NCI-H524 (cell line): ENCODE measurements at regions not wholly inside any gene's neighbourhood (a gene's known extent, or its start where the extent isn't known, plus 50 kb on each side); places are given as distances from the start of the nearest gene placed in this dataset.

Experiments
- DNase-seq, 2 experiments: peaks; one replicate each; lab custom pipeline; 2025; lab: John Stamatoyannopoulos, UW

GRCh38 chr12:18970603-18971002, 158.9 kb upstream of the PLEKHA5 start:
- DNase-seq: no peak

DNA sequence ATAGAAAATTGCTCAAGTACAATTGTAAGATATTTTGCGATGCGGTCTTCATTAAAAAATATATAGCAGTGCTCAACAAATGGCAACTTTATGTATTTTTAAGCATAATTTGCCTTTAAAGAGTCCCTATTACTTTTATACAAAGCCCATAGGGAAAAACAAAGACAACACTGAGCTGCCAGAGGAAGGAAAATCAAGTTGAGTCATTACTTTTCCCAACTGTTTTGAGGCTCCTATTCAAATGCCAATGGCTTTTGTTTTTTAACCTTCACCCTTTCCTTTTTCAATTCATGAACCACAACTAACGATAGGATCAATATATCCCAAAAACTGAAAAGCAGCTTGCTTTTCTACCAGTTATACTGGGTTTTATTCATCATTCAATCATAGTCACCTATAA, 157.6 kb upstream of the PLEKHA5 start:
- no peak for DNase-seq

GRCh38 chr12:18975933-18976332, 153.6 kb upstream of the PLEKHA5 start:
- DNase-seq: no peak

DNA sequence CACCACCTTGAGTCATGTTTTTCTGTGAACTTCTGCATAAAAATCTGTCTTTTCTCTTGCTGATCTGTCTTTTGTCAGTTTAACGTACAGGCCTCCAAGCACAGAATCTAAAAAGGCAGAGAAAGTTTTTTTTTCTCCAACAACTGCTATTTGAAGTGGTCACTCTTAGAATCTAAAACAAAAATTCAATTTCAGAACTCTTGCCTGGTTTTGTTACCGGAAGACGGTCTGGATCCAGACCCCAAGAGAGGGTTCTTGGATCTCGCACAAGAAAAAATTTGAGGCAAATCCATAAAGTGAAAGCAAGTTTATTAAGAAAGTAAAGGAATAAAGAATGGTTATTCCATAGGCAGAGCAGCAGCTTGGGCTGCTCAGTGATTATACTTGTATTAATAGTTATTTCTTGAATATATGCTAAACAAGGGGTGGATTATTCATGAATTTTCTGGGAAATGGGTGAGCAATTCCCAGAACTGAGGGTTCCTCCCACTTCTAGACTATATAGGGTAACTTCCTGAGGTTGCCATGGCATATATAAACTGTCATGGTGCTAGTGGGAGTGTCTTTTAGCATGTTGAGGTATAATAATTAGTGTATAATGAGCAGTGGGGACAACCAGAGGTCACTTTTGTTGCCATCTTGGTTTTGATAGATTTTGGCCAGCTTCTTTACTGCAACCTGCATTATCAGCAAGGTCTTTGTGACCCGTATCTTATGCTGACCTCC, 150.0 kb upstream of the PLEKHA5 start:
- no peak for DNase-seq

GRCh38 chr12:18981732-18982131, 147.8 kb upstream of the PLEKHA5 start:
- no peak for DNase-seq

- no peak for DNase-seq
These were observed 147.1 kb upstream of the PLEKHA5 start for GRCh38 chr12:18982226-18982949.

DNA sequence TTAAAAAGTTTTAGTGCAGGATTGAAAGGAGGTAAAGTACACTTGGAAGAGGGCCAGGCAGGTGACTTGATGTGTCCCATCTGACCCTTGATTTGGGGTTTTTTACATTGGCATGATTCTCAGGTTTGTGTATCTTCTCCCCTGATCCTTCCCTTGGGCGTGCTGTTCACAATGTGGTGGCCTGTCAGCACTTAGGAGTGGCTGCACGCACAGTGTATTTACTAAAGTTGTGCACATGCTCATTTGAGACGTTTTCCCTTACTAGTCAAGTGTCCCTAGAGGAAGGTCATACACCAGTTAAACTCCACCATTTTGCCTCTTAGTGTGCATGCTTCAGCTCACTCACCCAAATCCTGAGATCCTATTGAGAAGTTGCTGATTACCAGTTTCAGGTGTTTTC, 145.7 kb upstream of the PLEKHA5 start:
- DNase-seq: no peak

DNA sequence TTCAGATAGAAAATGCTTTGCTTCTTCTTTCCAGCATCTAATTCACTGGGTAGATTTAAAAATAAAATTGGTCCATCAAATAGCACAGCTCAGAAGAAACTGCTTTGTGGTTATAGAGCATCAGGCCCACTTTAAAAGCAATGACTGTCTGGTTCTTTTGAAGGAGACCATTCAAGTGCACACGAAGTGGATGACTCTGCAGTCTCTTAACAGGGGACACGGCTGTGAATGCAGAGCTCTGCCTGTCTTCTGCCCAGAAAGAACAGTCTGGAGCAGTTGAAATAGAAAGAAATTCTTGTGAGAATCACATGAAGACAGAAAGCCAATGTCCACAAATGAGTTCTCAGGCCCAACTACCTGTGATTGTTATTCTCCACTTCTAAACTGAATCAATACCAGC, 138.7 kb upstream of the PLEKHA5 start:
- DNase-seq: no peak

GRCh38 chr12:18992336-18992735, 137.2 kb upstream of the PLEKHA5 start:
- no peak for DNase-seq

- DNase-seq: peak in 1 of 2 experiments; percentile 1
These were observed 130.9 kb upstream of the PLEKHA5 start for GRCh38 chr12:18998343-18999261.

DNA sequence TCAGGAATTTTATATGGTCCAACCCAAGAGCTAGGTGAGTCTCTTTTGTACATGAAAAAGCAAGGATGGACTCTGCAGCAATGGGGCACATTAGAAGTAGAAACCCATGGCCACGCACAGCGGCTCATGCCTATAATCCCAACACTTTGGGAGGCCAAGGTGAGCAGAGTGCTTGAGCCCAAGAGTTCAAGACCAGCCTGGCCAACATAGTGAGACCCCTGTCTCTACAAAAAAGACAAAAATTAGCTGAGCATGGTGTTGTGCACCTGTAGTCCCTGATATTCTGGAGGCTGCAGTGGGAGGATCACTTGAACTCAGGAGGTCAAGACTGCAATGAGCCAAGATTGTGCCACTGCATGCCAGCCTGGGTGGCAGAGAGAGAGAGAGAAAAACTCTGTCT, 128.7 kb upstream of the PLEKHA5 start:
- no peak for DNase-seq

DNA sequence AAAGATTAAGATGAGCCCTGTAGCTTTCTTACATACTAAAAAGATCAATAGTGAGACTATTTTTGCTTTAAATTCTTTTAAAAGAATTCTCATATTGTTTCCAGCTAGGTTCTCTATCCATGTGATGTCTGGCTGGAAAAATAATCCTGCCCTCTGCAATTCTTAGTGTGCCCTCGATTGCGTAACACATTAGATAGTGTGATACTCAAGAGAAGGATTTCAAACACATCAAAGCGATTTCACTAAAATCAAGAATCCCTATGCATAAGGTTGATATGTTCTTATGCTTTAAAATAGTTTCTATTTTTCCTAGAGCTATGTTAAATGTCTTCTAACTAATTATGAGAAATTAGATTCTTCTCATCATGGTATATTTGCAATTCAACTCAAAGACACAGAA, 127.3 kb upstream of the PLEKHA5 start:
- no peak for DNase-seq

DNA sequence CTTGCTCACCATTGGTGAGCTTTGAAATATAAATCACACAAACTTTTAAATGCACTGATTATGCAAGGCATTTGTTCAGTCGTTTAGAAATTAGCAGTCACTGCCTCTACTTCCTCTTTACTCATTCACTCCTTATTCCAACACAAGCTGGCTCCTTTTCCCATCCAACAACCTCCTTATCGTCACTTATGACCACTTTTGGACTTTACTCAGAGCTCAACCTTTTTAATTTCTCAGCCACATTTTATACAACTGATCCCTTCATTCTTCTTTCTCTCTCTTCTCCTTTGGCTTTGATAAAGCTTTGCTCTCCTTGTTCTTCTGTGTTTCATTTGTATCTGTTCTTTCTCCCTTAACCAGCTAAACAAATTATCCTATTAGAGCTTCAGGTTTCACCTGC, 126.4 kb upstream of the PLEKHA5 start:
- DNase-seq: no peak

- no peak for DNase-seq
These were observed 125.4 kb upstream of the PLEKHA5 start for GRCh38 chr12:19003987-19004619.

- no peak for DNase-seq
These were observed 124.2 kb upstream of the PLEKHA5 start for GRCh38 chr12:19005257-19005801.

GRCh38 chr12:19006626-19007137, 122.9 kb upstream of the PLEKHA5 start:
- peak in 1 of 2 experiments; percentile 30 for DNase-seq

DNA sequence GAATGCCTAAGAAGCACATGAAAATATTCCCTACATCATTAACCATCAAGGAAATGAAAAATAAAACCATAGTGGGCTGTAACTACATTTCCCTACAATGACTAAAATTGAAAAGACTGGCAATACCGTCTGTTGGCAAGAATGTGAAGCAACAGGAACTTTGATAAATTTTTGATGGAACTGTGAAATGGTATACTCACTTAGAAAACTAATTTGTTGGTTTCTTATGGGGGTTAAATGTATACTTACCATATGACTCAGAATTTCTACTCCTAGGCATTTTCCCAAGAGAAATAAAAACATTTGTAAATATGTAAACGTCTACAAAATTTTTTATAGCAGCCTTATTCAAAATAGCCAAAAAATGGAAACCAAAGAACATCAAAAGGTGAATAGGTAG, 121.4 kb upstream of the PLEKHA5 start:
- DNase-seq: no peak

GRCh38 chr12:19010087-19010486, 119.4 kb upstream of the PLEKHA5 start:
- DNase-seq: no peak

- DNase-seq: no peak
These were observed 118.8 kb upstream of the PLEKHA5 start for GRCh38 chr12:19010726-19011125.

GRCh38 chr12:19012965-19013364, 116.6 kb upstream of the PLEKHA5 start:
- DNase-seq: no peak

- DNase-seq: peak in 1 of 2 experiments; percentile 59
These were observed 115.3 kb upstream of the PLEKHA5 start for GRCh38 chr12:19014240-19014639.

- DNase-seq: no peak
These were observed 114.2 kb upstream of the PLEKHA5 start for GRCh38 chr12:19015285-19015684.
